ENCODE measurements at regions not wholly inside any gene's neighbourhood (a gene's known extent, or its start where the extent isn't known, plus 50 kb on each side); places are given as distances from the start of the nearest gene placed in this dataset.
"Not testable (repeated sequence)": the region's sequence is repeated elsewhere in the genome, so short reads cannot be mapped to it uniquely, and the experiment has no call there.

- peak; percentile 49 for DNase-seq
Observed at GRCh38 chr7:94176694-94177200, 172.6 kb upstream of the BET1 start.

- peak; percentile 54 for DNase-seq
Observed at GRCh38 chr7:94177441-94177840, 173.3 kb upstream of the BET1 start.

GRCh38 chr7:94178230-94178629, 174.1 kb upstream of the BET1 start:
- DNase-seq: no peak

GRCh38 chr7:94179466-94179865, 175.3 kb upstream of the BET1 start:
- DNase-seq: no peak

- no peak for DNase-seq
Observed at GRCh38 chr7:94182066-94182465, 177.9 kb upstream of the BET1 start.

GRCh38 chr7:94182721-94183120, 178.6 kb upstream of the BET1 start:
- DNase-seq: no peak

- peak; percentile 50 for DNase-seq
Observed at GRCh38 chr7:94183289-94183749, 179.2 kb upstream of the BET1 start.

GRCh38 chr7:94183891-94184290, 179.7 kb upstream of the BET1 start:
- DNase-seq: no peak

- DNase-seq: no peak
Observed at GRCh38 chr7:94188350-94188749, 184.2 kb upstream of the BET1 start.

GRCh38 chr7:94190599-94191061, 186.5 kb upstream of the BET1 start:
- no peak for DNase-seq

- DNase-seq: not testable (repeated sequence)
Observed at GRCh38 chr7:94194426-94194825, 190.3 kb upstream of the BET1 start.

- no peak for DNase-seq
Observed at GRCh38 chr7:94195201-94195600, 191.0 kb upstream of the BET1 start.

- DNase-seq: no peak
Observed at GRCh38 chr7:94195813-94196212, 191.7 kb upstream of the BET1 start.

GRCh38 chr7:94205529-94205928, 189.2 kb upstream of the COL1A2 start:
- DNase-seq: no peak

GRCh38 chr7:94206295-94206694, 188.4 kb upstream of the COL1A2 start:
- DNase-seq: no peak

GRCh38 chr7:94212160-94212559, 182.5 kb upstream of the COL1A2 start:
- no peak for DNase-seq

GRCh38 chr7:94216944-94217461, 177.7 kb upstream of the COL1A2 start:
- no peak for DNase-seq

GRCh38 chr7:94217766-94218165, 176.9 kb upstream of the COL1A2 start:
- no peak for DNase-seq

GRCh38 chr7:94222516-94222915, 172.2 kb upstream of the COL1A2 start:
- no peak for DNase-seq

GRCh38 chr7:94223375-94224084, 171.2 kb upstream of the COL1A2 start:
- DNase-seq: peak; percentile 74

GRCh38 chr7:94228223-94228622, 166.5 kb upstream of the COL1A2 start:
- no peak for DNase-seq

GRCh38 chr7:94228678-94229077, 166.0 kb upstream of the COL1A2 start:
- no peak for DNase-seq

GRCh38 chr7:94231305-94231704, 163.4 kb upstream of the COL1A2 start:
- no peak for DNase-seq

GRCh38 chr7:94236960-94237359, 157.7 kb upstream of the COL1A2 start:
- DNase-seq: no peak

GRCh38 chr7:94237417-94237816, 157.3 kb upstream of the COL1A2 start:
- DNase-seq: peak; percentile 83
